ENCODE measurements at regions not wholly inside any gene's neighbourhood (a gene's known extent, or its start where the extent isn't known, plus 50 kb on each side); places are given as distances from the start of the nearest gene placed in this dataset.

GRCh38 chr2:128494640-128495321, 176.1 kb upstream of the HS6ST1 start:
- TF ChIP-seq, protein P1, sequence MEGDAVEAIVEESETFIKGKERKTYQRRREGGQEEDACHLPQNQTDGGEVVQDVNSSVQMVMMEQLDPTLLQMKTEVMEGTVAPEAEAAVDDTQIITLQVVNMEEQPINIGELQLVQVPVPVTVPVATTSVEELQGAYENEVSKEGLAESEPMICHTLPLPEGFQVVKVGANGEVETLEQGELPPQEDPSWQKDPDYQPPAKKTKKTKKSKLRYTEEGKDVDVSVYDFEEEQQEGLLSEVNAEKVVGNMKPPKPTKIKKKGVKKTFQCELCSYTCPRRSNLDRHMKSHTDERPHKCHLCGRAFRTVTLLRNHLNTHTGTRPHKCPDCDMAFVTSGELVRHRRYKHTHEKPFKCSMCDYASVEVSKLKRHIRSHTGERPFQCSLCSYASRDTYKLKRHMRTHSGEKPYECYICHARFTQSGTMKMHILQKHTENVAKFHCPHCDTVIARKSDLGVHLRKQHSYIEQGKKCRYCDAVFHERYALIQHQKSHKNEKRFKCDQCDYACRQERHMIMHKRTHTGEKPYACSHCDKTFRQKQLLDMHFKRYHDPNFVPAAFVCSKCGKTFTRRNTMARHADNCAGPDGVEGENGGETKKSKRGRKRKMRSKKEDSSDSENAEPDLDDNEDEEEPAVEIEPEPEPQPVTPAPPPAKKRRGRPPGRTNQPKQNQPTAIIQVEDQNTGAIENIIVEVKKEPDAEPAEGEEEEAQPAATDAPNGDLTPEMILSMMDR (IDR thresholded peaks at IDR 0.05): no peak
- TF ChIP-seq POLR2A (IDR thresholded peaks at IDR 0.05): no peak

Data from Peyer's patch (tissue), 4 donors.